ENCODE measurements at regions not wholly inside any gene's neighbourhood (a gene's known extent, or its start where the extent isn't known, plus 50 kb on each side); places are given as distances from the start of the nearest gene placed in this dataset.

DNA sequence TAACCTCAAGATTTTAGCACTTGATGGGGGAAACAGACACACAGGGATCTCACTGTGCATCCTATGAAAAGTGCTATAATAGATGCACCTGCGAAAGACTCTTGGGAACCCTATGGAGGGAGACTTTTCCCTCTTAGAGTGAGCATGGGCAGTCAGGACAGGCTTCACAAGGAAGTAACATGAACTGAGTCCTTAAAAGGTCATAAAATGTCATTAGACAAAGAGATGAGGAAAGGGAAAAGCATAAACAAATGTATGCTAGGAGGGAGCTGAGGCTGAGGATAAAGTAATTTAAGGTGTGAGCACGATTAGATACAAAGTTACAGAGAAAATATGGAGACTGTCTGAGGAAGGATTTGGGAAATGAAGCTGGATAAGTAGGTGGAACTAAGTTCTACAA lies 60.6 kb upstream of the MIER3 start:
- CTCF ChIA-PET: no interaction called here
- DNase-seq (ENCODE audit: low read depth): no peak
- Histone ChIP-seq H3K27me3 (ENCODE audit: control insufficient read depth, insufficient read depth, low read length) (peaks cover 2% of the 10 kb centered on the region; the same call in 1 of the 2 replicates), H3K4me3 (ENCODE audit: low read depth, low read length) (no peak overlapping the region), H3K36me3 (ENCODE audit: control insufficient read depth, insufficient read depth, low read length) (no peaks in the 10 kb centered on the region)
- TF ChIP-seq, protein P1, sequence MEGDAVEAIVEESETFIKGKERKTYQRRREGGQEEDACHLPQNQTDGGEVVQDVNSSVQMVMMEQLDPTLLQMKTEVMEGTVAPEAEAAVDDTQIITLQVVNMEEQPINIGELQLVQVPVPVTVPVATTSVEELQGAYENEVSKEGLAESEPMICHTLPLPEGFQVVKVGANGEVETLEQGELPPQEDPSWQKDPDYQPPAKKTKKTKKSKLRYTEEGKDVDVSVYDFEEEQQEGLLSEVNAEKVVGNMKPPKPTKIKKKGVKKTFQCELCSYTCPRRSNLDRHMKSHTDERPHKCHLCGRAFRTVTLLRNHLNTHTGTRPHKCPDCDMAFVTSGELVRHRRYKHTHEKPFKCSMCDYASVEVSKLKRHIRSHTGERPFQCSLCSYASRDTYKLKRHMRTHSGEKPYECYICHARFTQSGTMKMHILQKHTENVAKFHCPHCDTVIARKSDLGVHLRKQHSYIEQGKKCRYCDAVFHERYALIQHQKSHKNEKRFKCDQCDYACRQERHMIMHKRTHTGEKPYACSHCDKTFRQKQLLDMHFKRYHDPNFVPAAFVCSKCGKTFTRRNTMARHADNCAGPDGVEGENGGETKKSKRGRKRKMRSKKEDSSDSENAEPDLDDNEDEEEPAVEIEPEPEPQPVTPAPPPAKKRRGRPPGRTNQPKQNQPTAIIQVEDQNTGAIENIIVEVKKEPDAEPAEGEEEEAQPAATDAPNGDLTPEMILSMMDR (IDR thresholded peaks at IDR 0.05; ENCODE audit: insufficient read depth, low read depth, low read length): no peak
- POLR2A ChIA-PET: no interaction called here

DNA sequence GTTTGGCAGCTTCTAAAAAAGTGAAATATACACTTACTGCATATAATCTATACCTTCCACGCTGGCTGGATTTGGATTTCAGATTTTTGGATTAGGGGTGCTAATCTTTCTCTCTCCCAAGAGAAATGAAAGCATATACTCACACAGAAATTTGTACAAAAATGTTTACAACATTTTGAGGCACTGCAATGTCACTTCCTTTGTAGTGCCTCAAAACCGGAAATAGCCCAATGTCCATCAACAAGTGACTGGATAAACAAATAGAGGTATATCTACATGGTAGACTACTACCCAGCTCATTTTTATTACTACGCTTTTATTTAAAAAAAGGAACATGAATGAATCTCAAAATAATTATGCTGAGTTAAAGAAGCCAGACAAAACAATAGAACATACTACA lies 74.0 kb upstream of the MIER3 start:
- Histone ChIP-seq H3K4me3 (ENCODE audit: low read depth, low read length) (no peak overlapping the region), H3K36me3 (ENCODE audit: control insufficient read depth, insufficient read depth, low read length) (no peaks in the 10 kb centered on the region), H3K27me3 (ENCODE audit: control insufficient read depth, insufficient read depth, low read length) (peaks cover 3% of the 10 kb centered on the region; the same call in 1 of the 2 replicates)
- no peak for DNase-seq (ENCODE audit: low read depth)
- ChIA-PET POLR2A (no interaction called here), CTCF (interaction anchor here (0.6 kb wide), 1 partner anchor 17 kb away, joined by 3 read pairs; no protein-coding TSS in a partner anchor)
- TF ChIP-seq, protein P1 (IDR thresholded peaks at IDR 0.05; ENCODE audit: insufficient read depth, low read depth, low read length): no peak

DNA sequence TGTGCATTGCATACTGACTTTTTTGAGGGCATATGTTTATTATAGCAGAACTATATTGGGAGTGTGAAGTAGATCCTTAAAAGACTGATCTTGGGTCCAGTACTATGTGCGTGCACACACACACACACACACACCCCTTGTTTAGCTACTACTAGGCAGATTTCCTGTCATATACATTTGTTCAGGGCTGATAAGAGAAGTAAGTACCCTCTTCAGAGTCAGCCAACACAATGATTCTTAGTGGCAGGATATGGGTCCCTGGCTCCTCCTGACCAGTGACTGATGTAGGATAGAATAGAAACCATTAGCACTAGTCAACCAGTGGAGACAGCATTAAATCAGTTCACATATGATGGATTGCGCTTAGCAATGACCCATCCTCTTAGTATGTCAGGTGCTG lies 76.2 kb upstream of the MIER3 start:
- Histone ChIP-seq H3K27me3 (ENCODE audit: control insufficient read depth, insufficient read depth, low read length) (peaks cover 3% of the 10 kb centered on the region; the same call in 1 of the 2 replicates), H3K36me3 (ENCODE audit: control insufficient read depth, insufficient read depth, low read length) (no peaks in the 10 kb centered on the region), H3K4me3 (ENCODE audit: low read depth, low read length) (no peak overlapping the region)
- no peak for DNase-seq (ENCODE audit: low read depth)
- ChIA-PET POLR2A (no interaction called here), CTCF (interaction anchor here (0.6 to 1.7 kb wide), 2 partner anchors 12 to 64 kb away, joined by 3 to 5 read pairs; no protein-coding TSS in a partner anchor)
- TF ChIP-seq, protein P1 (IDR thresholded peaks at IDR 0.05; ENCODE audit: insufficient read depth, low read depth, low read length): no peak

DNA sequence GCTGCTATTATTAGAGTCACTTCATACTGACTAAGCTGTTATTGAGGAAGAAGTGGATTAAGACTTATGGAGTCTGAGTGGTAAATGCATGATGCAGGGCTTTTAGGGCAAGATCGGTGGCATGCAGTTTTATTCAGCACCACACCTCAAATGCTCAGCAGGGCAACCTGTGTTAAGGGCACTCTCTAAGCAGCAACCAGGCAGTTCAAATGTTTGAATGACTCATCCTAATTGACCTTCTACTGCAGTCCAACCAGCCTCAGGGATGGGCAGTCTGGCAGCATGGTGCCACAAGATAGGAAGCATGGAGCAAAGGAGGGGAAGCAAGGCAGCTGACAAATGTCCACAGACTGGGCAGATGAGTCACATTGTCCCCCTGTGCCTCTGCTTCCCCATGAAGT lies 80.2 kb upstream of the MIER3 start:
- no peaks in the 10 kb centered on the region for H3K36me3 ChIP-seq (ENCODE audit: control insufficient read depth, insufficient read depth, low read length)
- CTCF ChIA-PET: no interaction called here
- no peak for DNase-seq (ENCODE audit: low read depth)
- POLR2A ChIA-PET: no interaction called here
- no peak overlapping the region for H3K4me3 ChIP-seq (ENCODE audit: low read depth, low read length)
- peaks cover 3% of the 10 kb centered on the region; the same call in 1 of the 2 replicates for H3K27me3 ChIP-seq (ENCODE audit: control insufficient read depth, insufficient read depth, low read length)
- TF ChIP-seq, protein P1 (IDR thresholded peaks at IDR 0.05; ENCODE audit: insufficient read depth, low read depth, low read length): no peak

DNA sequence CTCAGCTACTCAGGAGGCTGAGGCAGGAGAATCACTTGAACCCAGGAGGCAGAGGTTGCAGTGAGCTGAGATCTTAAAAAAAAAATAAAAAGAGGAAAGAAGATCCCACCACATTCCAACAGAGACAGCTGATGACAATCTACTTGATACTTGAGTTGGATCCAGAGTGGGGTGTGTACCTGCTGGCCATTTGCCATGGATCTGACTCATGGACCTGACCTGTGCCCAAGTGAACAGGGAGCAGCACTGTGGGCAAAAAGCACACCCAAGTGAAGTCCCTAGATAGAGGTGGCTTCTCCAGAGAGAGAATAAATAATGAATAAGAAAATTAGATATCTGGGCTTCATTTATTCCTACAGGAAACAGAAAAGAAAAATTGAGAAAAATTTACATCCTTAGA lies 81.2 kb upstream of the MIER3 start:
- TF ChIP-seq, protein P1 (IDR thresholded peaks at IDR 0.05; ENCODE audit: insufficient read depth, low read depth, low read length): no peak
- Histone ChIP-seq H3K4me3 (ENCODE audit: low read depth, low read length) (no peak overlapping the region), H3K27me3 (ENCODE audit: control insufficient read depth, insufficient read depth, low read length) (no peaks in the 10 kb centered on the region; the same call in 1 of the 2 replicates), H3K36me3 (ENCODE audit: control insufficient read depth, insufficient read depth, low read length) (no peaks in the 10 kb centered on the region)
- DNase-seq (ENCODE audit: low read depth): no peak
- CTCF ChIA-PET: no interaction called here
- POLR2A ChIA-PET: no interaction called here
